GM12891 (cell line): ENCODE measurements at regions not wholly inside any gene's neighbourhood (a gene's known extent, or its start where the extent isn't known, plus 50 kb on each side); places are given as distances from the start of the nearest gene placed in this dataset.

Source experiments
- POLR2A ChIP-seq: IDR thresholded peaks from 2 replicates; pipeline ENCODE4 v1.6.1; 2011; ENCODE audit warnings: low read depth, low read length, control low read depth
- SPI1 ChIP-seq: IDR thresholded peaks from 2 replicates; pipeline ENCODE4 v1.6.1; 2011; ENCODE audit warnings: low read depth, low read length, control low read depth

- TF ChIP-seq SPI1, result no peak
- no peak for TF ChIP-seq POLR2A
Measured at GRCh38 chr5:125452991-125453390, 706.6 kb upstream of the ZNF608 start.
